ENCODE measurements at regions not wholly inside any gene's neighbourhood (a gene's known extent, or its start where the extent isn't known, plus 50 kb on each side); places are given as distances from the start of the nearest gene placed in this dataset.
"Not testable (repeated sequence)": the region's sequence is repeated elsewhere in the genome, so short reads cannot be mapped to it uniquely, and the experiment has no call there.

DNA sequence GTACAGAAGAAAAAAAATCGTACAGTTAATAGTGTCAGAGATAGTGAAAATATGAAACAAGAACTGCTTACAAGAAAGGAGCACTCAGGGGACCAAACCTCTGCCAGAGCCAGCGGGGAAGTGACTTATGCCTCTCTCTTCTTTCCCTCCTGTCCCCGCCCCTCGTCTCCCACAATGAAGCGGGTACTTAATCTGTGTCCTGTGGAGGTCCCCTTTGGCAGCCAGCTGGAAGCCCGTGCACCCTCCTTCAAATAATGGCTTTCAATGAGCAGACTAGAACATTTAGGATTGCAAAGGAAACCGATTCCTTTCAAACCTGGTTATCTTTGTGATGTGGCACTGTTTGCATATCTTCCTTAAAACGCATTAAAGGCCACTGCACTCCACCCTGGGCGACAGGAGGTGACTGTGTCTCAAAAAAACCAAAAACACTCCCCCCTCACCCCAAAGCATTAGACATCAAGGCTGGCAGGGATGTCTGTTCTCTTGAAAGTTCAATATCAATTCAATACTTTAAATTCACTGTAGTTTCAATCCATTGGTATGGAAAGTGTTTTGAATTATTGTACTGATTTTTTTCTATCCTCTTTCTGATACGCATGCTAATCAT is 51.7 kb downstream of the PPIAL4C start:
- H3K9me3 ChIP-seq; H3K4me1 ChIP-seq; H3K36me3 ChIP-seq; H3K27ac ChIP-seq; DNase-seq (ENCODE audit: extremely low spot score in 2 of 2); intact Hi-C loops (cut with DNase I); H3K4me3 ChIP-seq; H3K27me3 ChIP-seq: not testable (repeated sequence)

GRCh38 chr1:149636286-149637122 is 52.9 kb downstream of the PPIAL4C start:
- intact Hi-C loops (cut with DNase I); H3K27me3 ChIP-seq; H3K4me1 ChIP-seq; H3K36me3 ChIP-seq; H3K9me3 ChIP-seq: not testable (repeated sequence)
- Histone ChIP-seq H3K27ac (peak overlapping the region; percentile 83), H3K4me3 (peak overlapping the region; percentile 49 to 54)
- TF ChIP-seq POLR2AphosphoS5 (IDR thresholded peaks at IDR 0.05; ENCODE audit: insufficient read depth in 1 of 2, low read depth in 1 of 2), result peak in 1 of 2 donors; percentile 73
- peak in 1 of 2 donors; percentile 90 for DNase-seq (ENCODE audit: extremely low spot score in 2 of 2)

DNA sequence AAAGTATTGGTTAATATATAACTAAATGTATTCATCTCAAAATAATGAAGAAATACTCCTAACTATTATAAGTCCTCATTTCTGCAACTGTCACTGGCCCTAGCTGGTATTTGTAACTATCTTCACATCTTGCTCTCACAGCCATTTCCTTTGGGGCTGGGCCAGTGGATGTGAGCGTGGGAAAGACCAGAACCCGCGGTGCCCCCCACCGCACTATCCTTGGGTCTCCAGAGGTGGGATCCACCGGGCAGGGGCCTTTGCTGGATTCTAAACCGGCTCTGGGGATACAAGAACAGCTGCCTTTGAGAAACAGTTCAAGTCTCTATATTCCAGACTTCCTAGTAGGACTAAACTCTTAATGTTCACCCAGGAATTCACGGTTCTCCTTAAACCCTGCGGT is 54.8 kb downstream of the PPIAL4C start:
- H3K4me3 ChIP-seq; H3K4me1 ChIP-seq; H3K27me3 ChIP-seq; H3K27ac ChIP-seq; DNase-seq (ENCODE audit: extremely low spot score in 2 of 2); H3K36me3 ChIP-seq; H3K9me3 ChIP-seq; intact Hi-C loops (cut with DNase I): not testable (repeated sequence)

GRCh38 chr1:149638901-149639658 is 55.4 kb downstream of the PPIAL4C start:
- H3K27me3 ChIP-seq; intact Hi-C loops (cut with DNase I); H3K4me1 ChIP-seq; H3K4me3 ChIP-seq; H3K36me3 ChIP-seq; H3K9me3 ChIP-seq; H3K27ac ChIP-seq; DNase-seq (ENCODE audit: extremely low spot score in 2 of 2): not testable (repeated sequence)

DNA sequence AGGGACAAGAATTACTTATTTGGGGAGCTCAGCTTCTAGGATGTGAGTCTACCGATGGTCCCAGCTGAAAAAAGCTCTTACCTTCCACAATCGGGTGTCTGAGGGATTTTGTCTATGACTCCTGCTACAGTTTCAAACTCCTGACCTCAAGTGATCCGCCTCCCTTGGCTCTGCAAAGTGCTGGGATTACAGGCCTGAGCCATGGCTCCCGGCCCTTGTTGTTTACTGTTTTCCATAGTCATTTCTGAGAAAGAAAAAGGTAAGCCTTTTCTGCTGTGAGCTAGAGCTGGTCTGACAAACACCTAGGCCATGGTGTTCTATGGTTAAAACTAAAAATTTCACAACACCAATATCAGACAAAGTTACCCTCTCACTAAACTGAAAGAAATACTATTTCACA is 57.5 kb downstream of the PPIAL4C start:
- H3K4me1 ChIP-seq; intact Hi-C loops (cut with DNase I); H3K36me3 ChIP-seq; H3K27me3 ChIP-seq; H3K27ac ChIP-seq; DNase-seq (ENCODE audit: extremely low spot score in 2 of 2); H3K9me3 ChIP-seq; H3K4me3 ChIP-seq: not testable (repeated sequence)

DNA sequence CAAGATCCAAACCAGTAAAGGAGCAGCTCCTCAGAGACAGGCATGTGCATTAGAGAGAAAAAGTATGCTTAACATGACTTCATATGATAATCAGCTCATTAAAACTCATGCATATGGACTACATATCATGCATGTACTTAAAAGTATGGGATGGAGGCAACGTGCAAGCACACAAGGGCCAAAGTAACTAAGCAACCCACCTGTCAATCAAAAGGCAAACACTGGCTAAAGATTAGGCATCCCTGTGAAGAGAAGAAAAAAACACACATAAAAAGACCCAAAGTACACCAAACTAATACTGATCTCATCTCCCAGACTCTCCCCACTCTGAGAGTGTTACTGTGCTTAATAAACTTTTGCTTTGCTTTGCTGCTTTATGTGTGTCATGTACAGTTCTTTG is 61.2 kb downstream of the PPIAL4C start:
- DNase-seq (ENCODE audit: extremely low spot score in 2 of 2); intact Hi-C loops (cut with DNase I); H3K4me1 ChIP-seq; H3K36me3 ChIP-seq; H3K27me3 ChIP-seq; H3K4me3 ChIP-seq; H3K27ac ChIP-seq; H3K9me3 ChIP-seq: not testable (repeated sequence)

GRCh38 chr1:149646360-149647017 is 62.8 kb downstream of the PPIAL4C start:
- intact Hi-C loops (cut with DNase I); H3K27ac ChIP-seq; H3K27me3 ChIP-seq; H3K9me3 ChIP-seq; DNase-seq (ENCODE audit: extremely low spot score in 2 of 2); H3K4me1 ChIP-seq; H3K36me3 ChIP-seq: not testable (repeated sequence)
- peak overlapping the region; percentile 38 to 42 for H3K4me3 ChIP-seq

DNA sequence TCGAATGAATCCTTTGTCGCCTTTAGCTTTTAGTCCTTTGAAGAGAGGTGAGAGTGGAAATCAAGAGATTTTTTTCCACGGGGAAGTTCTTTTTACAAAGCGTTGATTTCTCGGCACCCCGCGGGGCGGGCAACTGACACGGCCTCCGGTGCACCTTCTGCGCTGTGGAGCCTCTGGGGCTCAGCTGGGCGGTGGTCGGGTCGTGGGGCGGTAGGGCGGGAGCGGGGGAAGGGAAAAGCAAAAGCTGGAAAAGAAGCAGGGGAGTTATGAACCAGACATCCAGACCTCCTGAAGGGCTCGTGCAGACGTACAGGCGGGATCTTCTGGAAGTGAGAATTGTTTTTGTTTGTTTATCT is 63.3 kb downstream of the PPIAL4C start:
- H3K27ac ChIP-seq; H3K9me3 ChIP-seq; intact Hi-C loops (cut with DNase I); H3K27me3 ChIP-seq; H3K36me3 ChIP-seq; DNase-seq (ENCODE audit: extremely low spot score in 2 of 2); H3K4me1 ChIP-seq: not testable (repeated sequence)
- peak overlapping the region; percentile 38 to 42 for H3K4me3 ChIP-seq

- H3K9me3 ChIP-seq; H3K4me3 ChIP-seq; H3K27me3 ChIP-seq; H3K4me1 ChIP-seq; DNase-seq (ENCODE audit: extremely low spot score in 2 of 2); H3K36me3 ChIP-seq; intact Hi-C loops (cut with DNase I); H3K27ac ChIP-seq: not testable (repeated sequence)
These were observed 74.1 kb downstream of the PPIAL4C start for GRCh38 chr1:149657750-149658149.

- H3K4me3 ChIP-seq; H3K4me1 ChIP-seq; H3K36me3 ChIP-seq; H3K9me3 ChIP-seq; H3K27me3 ChIP-seq; DNase-seq (ENCODE audit: extremely low spot score in 2 of 2); H3K27ac ChIP-seq; intact Hi-C loops (cut with DNase I): not testable (repeated sequence)
These were observed 74.5 kb downstream of the PPIAL4C start for GRCh38 chr1:149658175-149658574.

GRCh38 chr1:149664624-149665023 is 81.0 kb downstream of the PPIAL4C start:
- H3K4me3 ChIP-seq; H3K36me3 ChIP-seq; H3K27ac ChIP-seq; H3K9me3 ChIP-seq; H3K27me3 ChIP-seq; DNase-seq (ENCODE audit: extremely low spot score in 2 of 2); H3K4me1 ChIP-seq; intact Hi-C loops (cut with DNase I): not testable (repeated sequence)

- H3K27me3 ChIP-seq; H3K27ac ChIP-seq; H3K9me3 ChIP-seq; H3K4me3 ChIP-seq; H3K4me1 ChIP-seq; intact Hi-C loops (cut with DNase I); H3K36me3 ChIP-seq; DNase-seq (ENCODE audit: extremely low spot score in 2 of 2): not testable (repeated sequence)
These were observed 81.4 kb downstream of the PPIAL4C start for GRCh38 chr1:149665033-149665432.

GRCh38 chr1:149665528-149665927 is 81.9 kb downstream of the PPIAL4C start:
- intact Hi-C loops (cut with DNase I); H3K9me3 ChIP-seq; H3K4me3 ChIP-seq; H3K27ac ChIP-seq; H3K36me3 ChIP-seq; H3K27me3 ChIP-seq; H3K4me1 ChIP-seq; DNase-seq (ENCODE audit: extremely low spot score in 2 of 2): not testable (repeated sequence)
